Neural cell (in vitro differentiated cells): ENCODE measurements at regions not wholly inside any gene's neighbourhood (a gene's known extent, or its start where the extent isn't known, plus 50 kb on each side); places are given as distances from the start of the nearest gene placed in this dataset.

ENCODE experiments used
- EP300 ChIP-seq: fragments of 450-650 bp; conservative IDR thresholded peaks from 2 replicates; pipeline ENCODE4 v1.6.1; 2014; ENCODE audit warnings: antibody characterized with exemption, mild to moderate bottlenecking, moderate library complexity; ENCODE audit not compliant: poor library complexity, severe bottlenecking
- MXI1 ChIP-seq: fragments of 450-650 bp; conservative IDR thresholded peaks from 2 replicates; pipeline ENCODE4 v1.6.1; 2014; ENCODE audit warnings: antibody characterized with exemption, mild to moderate bottlenecking; ENCODE audit not compliant: poor library complexity, severe bottlenecking
- TF ChIP-seq, protein P1 (sequence below): fragments of 450-650 bp; IDR thresholded peaks from 2 replicates; pipeline ENCODE4 v1.5.1; 2014; ENCODE audit warnings: antibody characterized with exemption, mild to moderate bottlenecking, moderate library complexity; ENCODE audit not compliant: poor library complexity, severe bottlenecking

DNA sequence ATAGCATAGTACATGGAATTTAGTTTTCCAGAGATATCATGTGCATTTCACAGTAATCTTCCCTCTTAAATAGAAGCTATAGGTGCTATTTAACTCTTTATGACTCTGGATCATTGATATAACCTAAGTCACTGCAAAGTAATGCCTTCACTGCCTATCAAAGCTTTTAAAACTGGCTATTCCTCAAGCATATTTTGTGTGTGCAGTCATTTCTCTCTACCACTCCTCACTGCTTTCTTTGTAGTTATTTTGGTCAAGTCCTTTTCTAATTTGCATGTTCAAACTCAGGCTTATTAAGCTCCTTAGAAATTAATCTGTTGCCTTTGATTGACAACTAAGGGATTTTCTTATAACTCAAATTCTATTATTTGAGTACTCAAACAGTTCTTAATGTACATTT lies 79.4 kb upstream of the PLEKHG7 start:
- TF ChIP-seq, protein P1, sequence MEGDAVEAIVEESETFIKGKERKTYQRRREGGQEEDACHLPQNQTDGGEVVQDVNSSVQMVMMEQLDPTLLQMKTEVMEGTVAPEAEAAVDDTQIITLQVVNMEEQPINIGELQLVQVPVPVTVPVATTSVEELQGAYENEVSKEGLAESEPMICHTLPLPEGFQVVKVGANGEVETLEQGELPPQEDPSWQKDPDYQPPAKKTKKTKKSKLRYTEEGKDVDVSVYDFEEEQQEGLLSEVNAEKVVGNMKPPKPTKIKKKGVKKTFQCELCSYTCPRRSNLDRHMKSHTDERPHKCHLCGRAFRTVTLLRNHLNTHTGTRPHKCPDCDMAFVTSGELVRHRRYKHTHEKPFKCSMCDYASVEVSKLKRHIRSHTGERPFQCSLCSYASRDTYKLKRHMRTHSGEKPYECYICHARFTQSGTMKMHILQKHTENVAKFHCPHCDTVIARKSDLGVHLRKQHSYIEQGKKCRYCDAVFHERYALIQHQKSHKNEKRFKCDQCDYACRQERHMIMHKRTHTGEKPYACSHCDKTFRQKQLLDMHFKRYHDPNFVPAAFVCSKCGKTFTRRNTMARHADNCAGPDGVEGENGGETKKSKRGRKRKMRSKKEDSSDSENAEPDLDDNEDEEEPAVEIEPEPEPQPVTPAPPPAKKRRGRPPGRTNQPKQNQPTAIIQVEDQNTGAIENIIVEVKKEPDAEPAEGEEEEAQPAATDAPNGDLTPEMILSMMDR, result no peak
- no peak for TF ChIP-seq EP300
- no peak for TF ChIP-seq MXI1
